Keratinocyte (primary cell): ENCODE measurements at regions not wholly inside any gene's neighbourhood (a gene's known extent, or its start where the extent isn't known, plus 50 kb on each side); places are given as distances from the start of the nearest gene placed in this dataset.

Experiments
- EZH2 ChIP-seq: IDR thresholded peaks from one replicate; pipeline ENCODE4 v1.6.1; 2012; ENCODE audit warnings: inconsistent platforms, mild to moderate bottlenecking, low read length, moderate library complexity
- TF ChIP-seq, protein P1 (sequence below), 3 experiments: IDR thresholded peaks in 1 of 3; conservative IDR thresholded peaks in 1 of 3; optimal IDR thresholded peaks in 1 of 3; 2 replicates in 2 of 3; 3 replicates in 1 of 3; pipeline versions ENCODE3 to v1.5.1; 2011; ENCODE audit warnings: low read length in 3 of 3, mild to moderate bottlenecking in 3 of 3, moderate library complexity in 2 of 3, control low read depth in 1 of 3, inconsistent platforms in 1 of 3; ENCODE audit not compliant: insufficient read depth in 2 of 3; ENCODE audit errors: extremely low read depth in 1 of 3

GRCh38 chr2:40028792-40029488, 249.9 kb upstream of the THUMPD2 start:
- TF ChIP-seq, protein P1, sequence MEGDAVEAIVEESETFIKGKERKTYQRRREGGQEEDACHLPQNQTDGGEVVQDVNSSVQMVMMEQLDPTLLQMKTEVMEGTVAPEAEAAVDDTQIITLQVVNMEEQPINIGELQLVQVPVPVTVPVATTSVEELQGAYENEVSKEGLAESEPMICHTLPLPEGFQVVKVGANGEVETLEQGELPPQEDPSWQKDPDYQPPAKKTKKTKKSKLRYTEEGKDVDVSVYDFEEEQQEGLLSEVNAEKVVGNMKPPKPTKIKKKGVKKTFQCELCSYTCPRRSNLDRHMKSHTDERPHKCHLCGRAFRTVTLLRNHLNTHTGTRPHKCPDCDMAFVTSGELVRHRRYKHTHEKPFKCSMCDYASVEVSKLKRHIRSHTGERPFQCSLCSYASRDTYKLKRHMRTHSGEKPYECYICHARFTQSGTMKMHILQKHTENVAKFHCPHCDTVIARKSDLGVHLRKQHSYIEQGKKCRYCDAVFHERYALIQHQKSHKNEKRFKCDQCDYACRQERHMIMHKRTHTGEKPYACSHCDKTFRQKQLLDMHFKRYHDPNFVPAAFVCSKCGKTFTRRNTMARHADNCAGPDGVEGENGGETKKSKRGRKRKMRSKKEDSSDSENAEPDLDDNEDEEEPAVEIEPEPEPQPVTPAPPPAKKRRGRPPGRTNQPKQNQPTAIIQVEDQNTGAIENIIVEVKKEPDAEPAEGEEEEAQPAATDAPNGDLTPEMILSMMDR (optimal IDR thresholded peaks at IDR 0.05 in 1 of 3, IDR thresholded peaks at IDR 0.05 in 1 of 3, conservative IDR thresholded peaks at IDR 0.05 in 1 of 3; ENCODE audit: extremely low read depth in 1 of 3, insufficient read depth in 2 of 3, low read length in 3 of 3): no peak
- no peak for TF ChIP-seq EZH2
